ENCODE measurements at regions not wholly inside any gene's neighbourhood (a gene's known extent, or its start where the extent isn't known, plus 50 kb on each side); places are given as distances from the start of the nearest gene placed in this dataset.

DNA sequence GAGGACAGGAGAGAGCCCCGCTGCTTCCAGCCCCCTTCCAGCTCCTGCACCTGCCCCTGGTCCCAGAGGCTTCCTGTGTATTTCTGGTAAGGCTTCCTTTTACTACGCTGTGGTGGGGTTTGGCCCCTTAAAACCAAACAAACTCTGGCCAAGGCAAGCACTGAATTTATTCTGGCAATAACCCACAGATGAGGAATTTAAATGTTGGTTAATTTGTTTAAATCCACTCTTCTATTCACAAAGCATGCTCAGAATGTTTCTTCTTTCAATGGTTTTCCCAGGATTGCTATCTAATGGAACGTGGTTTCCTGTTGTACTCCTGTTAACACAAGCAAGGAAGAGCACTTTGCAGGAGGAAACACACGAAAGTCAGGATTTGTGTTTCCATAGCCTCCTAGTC is 236.5 kb upstream of the FOXQ1 start:
- in situ Hi-C loops (cut with HindIII; ENCODE audit: low pct_ligation_motif_present, low sequenced_read_pairs): no loop called here
- Histone ChIP-seq H3K27me3 (replicated peaks) (no peaks in the 10 kb centered on the region), H3K27ac (no peak overlapping the region), H3K4me3 (ENCODE audit: low read depth, low read length) (no peak overlapping the region), H3K36me3 (replicated peaks) (no peaks in the 10 kb centered on the region)
- DNase-seq: no peak
- TF ChIP-seq, protein P1, sequence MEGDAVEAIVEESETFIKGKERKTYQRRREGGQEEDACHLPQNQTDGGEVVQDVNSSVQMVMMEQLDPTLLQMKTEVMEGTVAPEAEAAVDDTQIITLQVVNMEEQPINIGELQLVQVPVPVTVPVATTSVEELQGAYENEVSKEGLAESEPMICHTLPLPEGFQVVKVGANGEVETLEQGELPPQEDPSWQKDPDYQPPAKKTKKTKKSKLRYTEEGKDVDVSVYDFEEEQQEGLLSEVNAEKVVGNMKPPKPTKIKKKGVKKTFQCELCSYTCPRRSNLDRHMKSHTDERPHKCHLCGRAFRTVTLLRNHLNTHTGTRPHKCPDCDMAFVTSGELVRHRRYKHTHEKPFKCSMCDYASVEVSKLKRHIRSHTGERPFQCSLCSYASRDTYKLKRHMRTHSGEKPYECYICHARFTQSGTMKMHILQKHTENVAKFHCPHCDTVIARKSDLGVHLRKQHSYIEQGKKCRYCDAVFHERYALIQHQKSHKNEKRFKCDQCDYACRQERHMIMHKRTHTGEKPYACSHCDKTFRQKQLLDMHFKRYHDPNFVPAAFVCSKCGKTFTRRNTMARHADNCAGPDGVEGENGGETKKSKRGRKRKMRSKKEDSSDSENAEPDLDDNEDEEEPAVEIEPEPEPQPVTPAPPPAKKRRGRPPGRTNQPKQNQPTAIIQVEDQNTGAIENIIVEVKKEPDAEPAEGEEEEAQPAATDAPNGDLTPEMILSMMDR (IDR thresholded peaks at IDR 0.05; ENCODE audit: low read depth, low read length, missing control alignments): no peak

DNA sequence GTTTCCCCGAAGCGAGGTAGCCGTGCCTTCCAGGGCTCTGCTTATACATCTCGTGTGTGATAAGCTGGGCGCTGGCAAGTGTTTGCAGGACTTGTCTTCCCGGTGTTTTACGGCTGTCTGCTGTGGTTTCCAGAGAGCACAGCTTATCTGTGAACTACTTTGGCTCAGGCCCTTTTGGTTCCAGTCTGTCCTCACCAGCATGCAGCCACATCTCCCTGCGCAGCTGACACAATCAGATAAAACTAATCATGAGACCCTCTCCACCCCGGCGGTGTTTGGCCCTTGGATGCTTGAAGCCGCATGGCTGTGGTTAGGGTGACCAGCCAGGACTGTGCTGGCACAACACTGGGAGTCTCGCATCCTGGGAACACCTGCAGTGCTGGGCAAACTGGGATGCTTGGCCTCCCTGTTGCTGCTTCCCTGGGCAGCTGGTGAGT is 241.8 kb upstream of the FOXQ1 start:
- Histone ChIP-seq H3K4me3 (ENCODE audit: low read depth, low read length) (no peak overlapping the region), H3K27me3 (replicated peaks) (no peaks in the 10 kb centered on the region), H3K27ac (no peak overlapping the region), H3K36me3 (replicated peaks) (no peaks in the 10 kb centered on the region)
- no peak for DNase-seq
- in situ Hi-C loops (cut with HindIII; ENCODE audit: low pct_ligation_motif_present, low sequenced_read_pairs): no loop called here
- TF ChIP-seq, protein P1 (IDR thresholded peaks at IDR 0.05; ENCODE audit: low read depth, low read length, missing control alignments): no peak

DNA sequence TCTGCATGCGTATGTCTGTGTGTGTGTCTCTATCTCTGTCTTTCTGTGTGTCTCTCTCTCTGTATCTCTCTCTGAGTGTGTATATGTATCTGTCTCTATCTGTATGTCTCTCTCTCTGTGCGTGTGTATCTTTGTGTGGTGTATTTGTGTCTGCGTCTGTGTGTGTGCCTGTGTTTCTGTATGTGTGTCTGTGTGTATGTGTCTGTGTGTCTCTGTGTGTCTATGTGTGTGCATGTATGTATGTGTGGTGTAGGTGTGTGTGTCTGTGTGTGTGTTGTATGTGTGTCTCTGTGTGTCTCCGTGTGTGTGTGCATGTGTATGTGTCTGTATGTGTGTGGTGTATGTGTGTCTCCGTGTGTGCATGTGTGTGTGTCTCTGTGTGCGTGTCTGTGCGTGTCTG is 243.0 kb upstream of the FOXQ1 start:
- in situ Hi-C loops (cut with HindIII; ENCODE audit: low pct_ligation_motif_present, low sequenced_read_pairs): no loop called here
- DNase-seq: no peak

DNA sequence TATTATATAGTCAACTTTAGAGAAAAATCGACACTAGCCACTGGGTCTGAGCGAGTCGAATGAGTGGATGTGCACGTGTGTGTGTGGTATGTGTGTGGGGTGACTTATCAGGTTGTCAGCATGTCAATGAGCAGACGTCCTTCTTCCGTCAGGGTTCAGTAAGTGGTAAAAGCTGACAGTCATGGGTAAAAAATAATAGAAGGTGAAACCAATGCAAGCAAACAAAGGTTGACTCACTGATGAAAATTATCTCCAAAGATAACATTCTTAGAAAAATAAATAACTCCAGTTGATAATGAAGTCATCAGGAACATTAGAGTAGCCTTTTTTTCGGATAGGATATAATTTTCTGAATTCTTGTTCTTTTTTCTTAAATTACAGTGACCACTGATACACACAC is 243.8 kb upstream of the FOXQ1 start:
- TF ChIP-seq, protein P1 (IDR thresholded peaks at IDR 0.05; ENCODE audit: low read depth, low read length, missing control alignments): no peak
- no peak overlapping the region for H3K27ac ChIP-seq
- no peak overlapping the region for H3K4me3 ChIP-seq (ENCODE audit: low read depth, low read length)
- in situ Hi-C loops (cut with HindIII; ENCODE audit: low pct_ligation_motif_present, low sequenced_read_pairs): no loop called here
- peak; percentile 46 for DNase-seq
- no peaks in the 10 kb centered on the region for H3K27me3 ChIP-seq (replicated peaks)
- H3K36me3 ChIP-seq (replicated peaks): no peaks in the 10 kb centered on the region

More for the DNA sequence above, 243.0 kb upstream of the FOXQ1 start:
- no peaks in the 10 kb centered on the region for H3K36me3 ChIP-seq (replicated peaks)
- no peaks in the 10 kb centered on the region for H3K27me3 ChIP-seq (replicated peaks)
- TF ChIP-seq, protein P1 (IDR thresholded peaks at IDR 0.05; ENCODE audit: low read depth, low read length, missing control alignments): no peak
- H3K4me3 ChIP-seq (ENCODE audit: low read depth, low read length): no peak overlapping the region
- H3K27ac ChIP-seq: no peak overlapping the region

DNA sequence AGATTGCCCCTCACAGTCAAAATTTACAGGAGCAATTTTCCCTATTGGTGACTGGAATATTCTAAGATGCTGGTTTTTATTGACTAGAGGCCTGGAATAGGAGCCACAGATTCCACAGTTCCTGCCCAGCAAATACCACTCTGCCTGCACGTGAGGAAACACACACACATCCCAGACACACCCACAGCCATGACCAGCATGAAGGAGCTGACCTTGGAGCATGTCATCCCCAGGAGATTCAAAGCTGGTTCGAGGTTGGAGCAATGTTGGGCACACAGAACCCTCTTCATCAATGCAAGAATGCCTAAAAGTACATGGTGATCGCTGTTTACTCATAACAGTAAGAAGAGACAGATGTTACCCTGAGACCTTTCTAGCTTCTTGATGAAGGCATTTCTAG is 244.6 kb upstream of the FOXQ1 start:
- in situ Hi-C loops (cut with HindIII; ENCODE audit: low pct_ligation_motif_present, low sequenced_read_pairs): no loop called here
- Histone ChIP-seq H3K36me3 (replicated peaks) (no peaks in the 10 kb centered on the region), H3K27me3 (replicated peaks) (no peaks in the 10 kb centered on the region), H3K4me3 (ENCODE audit: low read depth, low read length) (no peak overlapping the region), H3K27ac (no peak overlapping the region)
- TF ChIP-seq, protein P1 (IDR thresholded peaks at IDR 0.05; ENCODE audit: low read depth, low read length, missing control alignments): no peak
- DNase-seq: no peak

DNA sequence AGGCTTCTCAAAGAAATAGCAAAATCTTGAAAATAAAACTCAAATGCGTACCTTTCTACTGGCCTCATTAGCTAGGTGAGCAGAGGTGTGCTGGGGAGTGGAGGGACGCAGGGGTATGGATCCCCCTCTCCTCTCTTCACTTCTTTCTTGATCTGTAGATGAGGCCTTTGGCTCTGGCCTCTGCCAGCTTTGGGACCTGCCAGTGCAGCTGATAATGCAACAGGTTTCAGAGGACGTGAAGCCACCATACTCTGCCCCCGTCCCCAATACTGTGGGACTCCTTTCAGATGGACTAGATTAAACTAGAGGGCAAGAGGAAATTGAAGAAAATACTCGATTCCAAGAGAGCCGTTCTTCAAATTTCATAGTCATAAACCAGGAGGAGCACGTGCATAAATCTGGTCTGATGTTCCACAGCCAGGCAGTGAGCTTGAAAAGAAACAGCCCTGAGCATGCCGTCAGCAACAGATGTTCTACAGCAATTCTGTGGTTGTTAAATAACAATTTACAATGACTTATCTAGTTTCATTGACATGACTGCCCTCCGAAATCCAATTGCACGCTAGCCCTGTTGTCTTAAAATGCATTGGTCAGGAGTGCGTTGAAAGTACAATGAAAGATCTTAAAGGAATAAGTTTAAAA is 245.3 kb upstream of the FOXQ1 start:
- Histone ChIP-seq H3K36me3 (replicated peaks) (no peaks in the 10 kb centered on the region), H3K4me3 (ENCODE audit: low read depth, low read length) (no peak overlapping the region), H3K27me3 (replicated peaks) (no peaks in the 10 kb centered on the region), H3K27ac (no peak overlapping the region)
- TF ChIP-seq, protein P1 (IDR thresholded peaks at IDR 0.05; ENCODE audit: low read depth, low read length, missing control alignments): no peak
- no peak for DNase-seq
- in situ Hi-C loops (cut with HindIII; ENCODE audit: low pct_ligation_motif_present, low sequenced_read_pairs): no loop called here
